ENCODE measurements at regions not wholly inside any gene's neighbourhood (a gene's known extent, or its start where the extent isn't known, plus 50 kb on each side); places are given as distances from the start of the nearest gene placed in this dataset.

GRCh38 chr4:137039370-137039769 is 492.9 kb downstream of the PCDH18 start:
- DNase-seq, result no peak

- DNase-seq, result peak; percentile 12
These were observed 500.1 kb downstream of the PCDH18 start for GRCh38 chr4:137032222-137032621.

DNA sequence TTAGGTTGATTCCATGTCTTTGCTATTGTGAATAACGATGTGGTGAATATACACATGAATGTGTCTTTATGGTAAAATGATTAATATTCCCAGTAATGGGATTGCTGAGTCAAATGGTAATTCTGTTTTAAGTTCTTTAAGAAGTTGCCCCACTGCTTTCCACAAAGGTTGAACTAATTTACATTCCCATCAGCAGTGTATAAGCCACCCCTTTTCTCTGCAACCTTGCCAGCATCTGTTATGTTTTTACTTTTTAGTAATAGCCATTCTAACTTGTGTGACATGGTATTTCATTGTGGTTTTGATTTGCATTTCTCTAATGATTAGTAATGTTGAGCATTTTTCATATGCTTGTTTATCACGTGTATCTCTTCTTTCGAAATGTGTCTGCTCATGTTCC is 503.3 kb downstream of the PCDH18 start:
- DNase-seq, result no peak

DNA sequence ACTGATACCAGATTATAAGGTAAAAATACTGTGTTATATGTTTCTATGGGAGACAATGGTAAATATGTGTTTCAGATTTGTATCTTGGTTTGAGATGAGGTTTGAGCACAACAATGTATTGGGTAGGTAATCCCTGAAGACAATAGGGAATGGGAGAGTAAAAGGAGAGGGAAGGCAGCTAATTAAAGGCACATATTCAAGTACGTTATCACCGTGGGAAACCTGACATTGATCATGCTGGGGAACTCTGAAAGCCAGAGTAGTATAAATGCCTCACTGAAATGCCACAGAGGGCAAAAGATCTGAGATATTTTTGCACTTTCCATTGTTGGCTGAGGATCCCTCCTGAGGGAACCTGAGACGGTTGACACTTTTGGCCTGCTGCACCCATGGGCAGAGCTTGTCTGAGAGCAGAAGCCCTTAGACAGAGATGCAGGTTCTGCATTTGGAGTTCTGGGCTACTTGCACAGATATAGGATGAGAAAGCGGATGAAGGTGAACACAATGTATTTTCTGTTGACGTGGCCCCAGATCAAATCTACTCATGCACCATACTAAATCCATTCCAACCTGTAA is 506.7 kb downstream of the PCDH18 start:
- no peak for DNase-seq

GRCh38 chr4:137015426-137016409 is 516.6 kb downstream of the PCDH18 start:
- no peak for DNase-seq

DNA sequence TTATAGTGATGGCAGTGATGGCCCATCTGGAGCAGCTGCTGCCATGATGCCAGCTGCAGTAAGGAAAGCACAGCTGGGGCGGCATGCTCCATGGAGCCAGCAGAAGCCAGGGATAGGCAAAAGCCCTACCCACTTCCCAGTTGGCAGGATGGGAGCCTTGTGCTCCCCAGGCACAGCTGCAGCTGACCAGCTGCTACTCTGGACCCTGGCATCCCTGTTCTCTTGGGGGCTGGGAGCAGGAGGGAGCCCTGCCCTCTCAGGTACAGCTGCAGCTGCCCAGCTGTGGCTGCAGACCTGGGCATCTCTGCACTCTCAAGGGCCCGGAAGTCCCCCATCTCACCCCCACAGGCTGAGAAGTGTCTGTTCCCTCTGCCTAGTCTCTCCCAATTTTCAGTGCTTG is 531.9 kb downstream of the PCDH18 start:
- no peak for DNase-seq

DNA sequence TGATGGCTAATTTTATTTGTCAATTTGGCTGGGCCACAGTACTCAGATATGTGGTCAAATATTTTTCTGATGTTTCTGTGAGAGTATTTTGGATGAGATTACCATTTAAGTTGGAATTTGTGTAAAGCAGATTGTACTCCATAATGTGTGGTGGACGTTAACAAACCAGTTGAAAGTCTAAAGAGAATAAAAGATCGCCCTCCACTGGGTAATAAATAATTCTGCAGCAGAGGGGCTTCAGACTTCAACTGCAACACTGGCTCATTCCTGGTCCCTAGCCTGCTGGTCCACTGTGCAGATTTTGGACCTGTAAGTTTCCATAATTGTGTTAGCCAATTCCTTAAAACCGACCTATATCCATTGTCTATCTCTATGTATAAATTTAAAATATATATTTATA is 540.3 kb downstream of the PCDH18 start:
- no peak for DNase-seq

DNA sequence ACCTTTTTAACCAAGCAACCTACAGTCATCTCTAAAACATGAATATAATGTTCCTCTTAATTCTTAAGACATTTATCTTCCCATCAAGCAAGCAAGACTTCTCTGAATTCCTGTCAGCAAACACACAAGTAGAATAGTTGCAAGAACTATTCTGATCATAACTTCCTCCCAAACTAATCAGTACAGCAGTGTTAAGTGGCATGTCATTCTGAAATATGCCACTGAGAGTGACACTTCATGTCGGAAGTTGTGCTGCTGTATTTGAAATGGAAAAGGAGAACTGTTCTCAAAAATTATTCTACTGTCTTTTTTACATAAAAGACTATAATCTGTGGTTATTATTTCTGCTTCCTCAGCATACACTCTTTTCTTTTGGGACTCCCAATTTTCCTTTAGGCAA is 546.6 kb downstream of the PCDH18 start:
- DNase-seq, result no peak

DNA sequence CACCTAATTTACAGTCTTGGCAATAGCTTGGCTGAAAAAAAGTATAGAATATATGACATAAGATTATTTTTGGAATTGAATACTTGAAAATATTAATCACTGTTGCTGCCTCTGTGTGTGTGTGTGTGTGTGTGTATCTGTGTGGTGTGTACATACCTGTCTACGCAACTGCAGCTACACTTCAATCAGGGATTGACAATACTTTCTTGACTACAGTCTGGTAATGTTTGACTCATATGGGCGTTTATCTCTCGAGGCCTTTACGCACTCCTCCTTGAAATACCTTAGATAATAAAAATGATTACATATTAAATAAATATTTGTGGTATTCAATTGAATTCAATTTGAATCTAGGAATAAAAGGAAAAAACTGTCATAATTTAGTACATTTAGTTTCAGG is 565.2 kb downstream of the PCDH18 start:
- DNase-seq, result no peak

GRCh38 chr4:136965478-136965877 is 566.8 kb downstream of the PCDH18 start:
- DNase-seq, result no peak

GRCh38 chr4:136962868-136963267 is 569.4 kb downstream of the PCDH18 start:
- DNase-seq, result no peak

- DNase-seq, result no peak
These were observed 585.9 kb downstream of the PCDH18 start for GRCh38 chr4:136946307-136946907.

GRCh38 chr4:136939781-136940180 is 592.5 kb downstream of the PCDH18 start:
- DNase-seq, result no peak

GRCh38 chr4:136935871-136936270 is 596.4 kb downstream of the PCDH18 start:
- no peak for DNase-seq

DNA sequence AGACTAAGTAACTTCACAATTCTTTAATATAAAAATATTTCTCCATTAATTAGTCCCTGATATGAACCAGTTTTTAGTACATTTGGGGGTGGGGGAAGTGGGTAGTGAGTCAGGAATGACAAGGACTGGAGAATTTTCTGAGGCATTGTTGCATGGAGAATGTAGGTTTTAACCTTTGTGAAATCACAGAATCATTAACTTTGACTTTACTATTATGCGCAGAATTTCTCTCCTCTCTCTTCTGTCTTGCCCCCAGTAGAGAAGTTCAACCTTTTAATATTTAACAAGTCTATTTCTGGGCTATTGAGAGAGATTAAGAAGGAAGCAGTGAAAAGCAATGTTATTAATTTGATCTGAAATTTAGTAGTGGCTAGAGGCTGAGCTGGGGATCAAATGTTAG is 597.0 kb downstream of the PCDH18 start:
- no peak for DNase-seq

DNA sequence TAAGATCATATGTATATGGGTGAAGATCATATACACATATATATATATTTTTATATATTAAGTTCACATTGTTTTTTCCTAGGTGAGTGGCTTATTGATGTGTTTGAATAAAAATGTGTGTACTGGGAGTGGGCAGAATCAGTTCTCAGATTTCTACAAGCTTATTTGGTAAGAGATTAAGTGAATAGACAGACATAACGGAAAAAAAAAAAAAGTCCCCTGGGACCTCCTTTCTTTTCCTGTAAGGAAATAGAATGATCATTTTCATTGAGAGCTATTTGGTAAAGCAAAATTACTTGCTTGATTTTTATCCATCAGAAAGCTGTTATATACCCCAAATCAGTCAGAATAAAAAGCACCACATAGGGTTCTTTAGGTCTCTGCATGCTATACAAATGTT is 597.7 kb downstream of the PCDH18 start:
- DNase-seq, result no peak

- no peak for DNase-seq
These were observed 600.5 kb downstream of the PCDH18 start for GRCh38 chr4:136931781-136932180.

- no peak for DNase-seq
These were observed 603.3 kb downstream of the PCDH18 start for GRCh38 chr4:136928957-136929411.

DNA sequence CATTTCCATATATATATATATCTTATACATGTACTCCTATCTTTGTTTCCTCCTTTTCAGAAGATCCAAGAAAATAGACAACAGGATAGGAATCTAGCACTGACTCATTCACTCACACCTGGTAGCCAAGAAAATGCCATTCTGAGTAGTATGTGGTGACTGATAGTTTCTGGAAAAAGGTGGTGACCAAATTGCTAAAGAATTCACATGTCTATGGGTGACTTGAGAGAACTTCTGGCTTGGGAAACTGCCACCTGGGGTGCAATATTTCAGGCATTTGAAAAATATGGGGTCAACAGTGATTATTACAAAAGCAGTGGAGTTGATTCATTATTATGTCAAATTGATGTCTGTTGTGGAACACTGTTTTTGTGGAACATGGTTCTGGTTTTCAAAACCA is 605.1 kb downstream of the PCDH18 start:
- no peak for DNase-seq

DNA sequence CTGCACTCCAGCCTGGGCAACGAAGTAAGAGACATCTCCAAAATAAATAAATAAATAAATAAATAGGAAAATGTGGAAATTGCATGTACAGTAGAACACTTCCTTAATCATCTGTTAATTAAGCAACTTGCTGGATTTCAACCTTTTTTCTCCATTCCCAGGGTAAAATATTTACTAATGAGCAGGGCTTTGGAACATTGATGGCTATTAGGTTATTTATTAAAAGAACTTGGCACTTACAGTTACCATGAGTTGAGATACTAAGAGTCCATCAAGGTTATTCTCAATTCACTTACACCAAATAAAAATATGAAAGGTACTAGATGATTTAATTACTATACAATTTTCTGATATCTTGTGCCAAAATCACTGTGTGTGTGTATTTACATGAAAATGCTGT is 607.1 kb downstream of the PCDH18 start:
- DNase-seq, result no peak

- no peak for DNase-seq
These were observed 610.2 kb downstream of the PCDH18 start for GRCh38 chr4:136922066-136922465.

DNA sequence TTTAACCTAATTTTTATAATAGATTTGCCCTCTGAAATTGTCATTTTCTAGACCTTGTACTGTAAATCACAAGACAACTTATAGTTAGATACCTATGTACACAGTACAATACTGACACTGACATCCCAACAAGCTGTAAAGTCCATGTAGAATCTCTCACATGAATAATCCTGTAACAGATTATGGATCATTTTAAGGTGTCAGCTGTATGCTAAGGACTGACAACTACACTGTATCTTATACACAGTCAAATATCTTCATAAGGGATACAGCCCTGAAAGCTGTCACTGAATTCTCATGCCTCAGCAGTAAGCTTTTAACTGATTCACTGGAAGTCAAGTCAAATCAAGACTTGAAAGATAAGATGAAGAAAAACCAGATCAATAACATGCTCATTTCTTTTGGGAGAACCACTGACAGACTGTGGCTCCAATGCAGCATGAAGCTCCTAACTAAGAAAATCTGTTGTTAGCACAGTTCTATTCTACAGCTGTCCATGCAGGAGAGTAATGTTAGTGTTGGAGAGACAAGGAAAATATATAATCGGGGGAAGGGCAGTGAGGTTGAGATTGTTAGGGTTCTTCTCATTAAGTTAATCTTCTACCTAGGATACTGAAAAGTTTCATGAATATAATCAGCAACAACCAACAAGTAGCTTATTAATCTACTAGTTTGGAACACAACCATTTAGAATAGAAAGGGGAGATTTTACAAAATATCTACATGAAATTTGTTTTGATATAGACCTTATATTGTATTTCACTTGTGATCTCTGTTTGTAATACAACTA is 612.0 kb downstream of the PCDH18 start:
- DNase-seq, result no peak

- DNase-seq, result no peak
These were observed 613.5 kb downstream of the PCDH18 start for GRCh38 chr4:136918772-136919171.

All from retina (tissue), 1 donor.